ENCODE measurements at regions not wholly inside any gene's neighbourhood (a gene's known extent, or its start where the extent isn't known, plus 50 kb on each side); places are given as distances from the start of the nearest gene placed in this dataset.

- H3K4me1 ChIP-seq, result no peaks in the 10 kb centered on the region
- no peak overlapping the region for H3K4me3 ChIP-seq
- H3K4me2 ChIP-seq, result no peak overlapping the region
- no peak for FAIRE-seq
- no peak for ATAC-seq
- 65% methylated on average over 24 of the region's 31 CpGs for WGBS (ENCODE audit: missing lambda C conversion rate)
- CTCF ChIA-PET, result no interaction called here
- no peak overlapping the region for H3K27ac ChIP-seq
- TF ChIP-seq RNF2 (IDR thresholded peaks at IDR 0.05; ENCODE audit: borderline replicate concordance, low read depth), result no peak
- POLR2A ChIA-PET, result no interaction called here
- DNase-seq (ENCODE audit: low read depth in 1 of 2, low spot score in 1 of 2), result no peak
- H3K9me3 ChIP-seq, result no peaks in the 10 kb centered on the region
Observed at GRCh38 chr6:167720456-167721285, 106.0 kb upstream of the AFDN start.

- H3K4me2 ChIP-seq, result no peak overlapping the region
- no peaks in the 10 kb centered on the region for H3K4me1 ChIP-seq
- ChIA-PET POLR2A (no interaction called here), CTCF (no interaction called here)
- TF ChIP-seq CHD4 (IDR thresholded peaks at IDR 0.05; ENCODE audit: borderline replicate concordance), result no peak
- TF ChIP-seq RCOR1 (IDR thresholded peaks at IDR 0.05; ENCODE audit: low read depth, low read length), result no peak
- TF ChIP-seq TP53 (CRISPR knock-in tag; IDR thresholded peaks at IDR 0.05), result no peak
- TF ChIP-seq RFX5 (IDR thresholded peaks at IDR 0.05), result no peak
- no peak for TF ChIP-seq JUN (IDR thresholded peaks at IDR 0.05)
- no peak for TF ChIP-seq ZSCAN20 (CRISPR knock-in tag; IDR thresholded peaks at IDR 0.05)
- H3K27ac ChIP-seq, result no peak overlapping the region
- DNase-seq (ENCODE audit: low read depth in 1 of 2, low spot score in 1 of 2) (no peak), FAIRE-seq (no peak), ATAC-seq (no peak)
- 45% methylated on average over 6 of the region's 10 CpGs for WGBS (ENCODE audit: missing lambda C conversion rate)
- H3K4me3 ChIP-seq, result no peak overlapping the region
- no peaks in the 10 kb centered on the region for H3K9me3 ChIP-seq
Observed at GRCh38 chr6:167721291-167721690, 105.4 kb upstream of the AFDN start.

DNA sequence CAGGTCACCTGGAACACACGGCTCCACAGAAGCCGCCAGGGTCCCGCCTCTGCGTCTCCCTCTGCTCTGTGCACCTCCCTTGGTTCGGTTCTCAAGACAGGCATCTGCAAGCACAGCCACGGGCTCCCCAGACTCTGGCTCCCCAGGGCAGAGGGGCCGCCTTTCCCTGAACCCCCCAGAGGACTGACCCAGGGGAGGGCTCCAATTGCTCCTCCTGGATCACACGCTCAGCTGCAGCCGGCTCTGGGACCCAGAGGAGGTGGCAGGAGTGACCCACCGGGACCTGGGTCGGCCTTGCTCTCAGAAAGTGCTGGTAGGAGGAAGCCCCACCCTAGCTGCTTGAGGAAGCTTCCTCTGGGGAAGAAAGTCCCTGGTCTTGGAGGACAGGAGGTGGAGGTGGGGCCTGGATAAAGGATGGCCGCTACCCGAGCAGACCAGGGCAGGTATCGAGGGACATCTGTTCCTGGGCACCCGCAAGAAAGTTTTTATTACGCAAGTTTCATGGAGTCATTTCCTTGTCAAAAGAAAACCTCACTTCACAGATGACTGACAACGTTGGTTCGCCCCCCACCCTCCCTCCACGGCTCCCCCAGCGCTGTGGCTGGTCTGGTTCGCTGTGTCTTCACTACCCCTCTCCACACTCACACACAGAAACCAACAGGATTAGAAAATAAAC is 103.9 kb upstream of the AFDN start:
- no peak for FAIRE-seq
- CTCF ChIA-PET, result no interaction called here
- no peak overlapping the region for H3K4me2 ChIP-seq
- TF ChIP-seq HEYL (CRISPR knock-in tag; IDR thresholded peaks at IDR 0.05), result no peak
- no peak for TF ChIP-seq PHF8 (IDR thresholded peaks at IDR 0.05; ENCODE audit: borderline replicate concordance, low read depth)
- TF ChIP-seq MAZ (IDR thresholded peaks at IDR 0.05; ENCODE audit: borderline replicate concordance, low read depth, low read length), result no peak
- no peak for TF ChIP-seq FOXS1 (CRISPR knock-in tag; IDR thresholded peaks at IDR 0.05)
- TF ChIP-seq KDM1A (IDR thresholded peaks at IDR 0.05; ENCODE audit: low read depth), result no peak
- TF ChIP-seq CHD4 (IDR thresholded peaks at IDR 0.05; ENCODE audit: borderline replicate concordance), result no peak
- TF ChIP-seq JUN (IDR thresholded peaks at IDR 0.05), result no peak
- no peak for TF ChIP-seq FOSL2 (IDR thresholded peaks at IDR 0.05)
- TF ChIP-seq FOSL2 (CRISPR knock-in tag; IDR thresholded peaks at IDR 0.05), result no peak
- POLR2A ChIA-PET, result no interaction called here
- no peak overlapping the region for H3K27ac ChIP-seq
- no peak for ATAC-seq
- DNase-seq (ENCODE audit: low read depth in 1 of 2, low spot score in 1 of 2), result no peak
- 31% methylated on average over 17 of the region's 21 CpGs for WGBS (ENCODE audit: missing lambda C conversion rate)
- no peaks in the 10 kb centered on the region for H3K9me3 ChIP-seq
- H3K4me1 ChIP-seq, result no peaks in the 10 kb centered on the region
- no peak overlapping the region for H3K4me3 ChIP-seq

- Histone ChIP-seq H3K27ac (no peak overlapping the region), H3K4me1 (no peaks in the 10 kb centered on the region), H3K4me3 (no peak overlapping the region), H3K4me2 (no peak overlapping the region), H3K9me3 (no peaks in the 10 kb centered on the region)
- no peak for DNase-seq (ENCODE audit: low read depth in 1 of 2, low spot score in 1 of 2)
- no peak for ATAC-seq
- TF ChIP-seq, protein P1, sequence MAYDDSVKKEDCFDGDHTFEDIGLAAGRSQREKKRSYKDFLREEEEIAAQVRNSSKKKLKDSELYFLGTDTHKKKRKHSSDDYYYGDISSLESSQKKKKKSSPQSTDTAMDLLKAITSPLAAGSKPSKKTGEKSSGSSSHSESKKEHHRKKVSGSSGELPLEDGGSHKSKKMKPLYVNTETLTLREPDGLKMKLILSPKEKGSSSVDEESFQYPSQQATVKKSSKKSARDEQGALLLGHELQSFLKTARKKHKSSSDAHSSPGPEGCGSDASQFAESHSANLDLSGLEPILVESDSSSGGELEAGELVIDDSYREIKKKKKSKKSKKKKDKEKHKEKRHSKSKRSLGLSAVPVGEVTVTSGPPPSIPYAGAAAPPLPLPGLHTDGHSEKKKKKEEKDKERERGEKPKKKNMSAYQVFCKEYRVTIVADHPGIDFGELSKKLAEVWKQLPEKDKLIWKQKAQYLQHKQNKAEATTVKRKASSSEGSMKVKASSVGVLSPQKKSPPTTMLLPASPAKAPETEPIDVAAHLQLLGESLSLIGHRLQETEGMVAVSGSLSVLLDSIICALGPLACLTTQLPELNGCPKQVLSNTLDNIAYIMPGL (CRISPR knock-in tag; IDR thresholded peaks at IDR 0.05; ENCODE audit: borderline replicate concordance), result no peak
- TF ChIP-seq ZSCAN20 (CRISPR knock-in tag; IDR thresholded peaks at IDR 0.05) (no peak), MYC (IDR thresholded peaks at IDR 0.05; ENCODE audit: borderline replicate concordance, low read length) (no peak), RFX5 (IDR thresholded peaks at IDR 0.05) (no peak), HOXB13 (CRISPR knock-in tag; IDR thresholded peaks at IDR 0.05; ENCODE audit: low read depth) (no peak), GATA3 (IDR thresholded peaks at IDR 0.05; ENCODE audit: borderline replicate concordance) (no peak), CHD4 (IDR thresholded peaks at IDR 0.05; ENCODE audit: borderline replicate concordance) (no peak), KDM5A (IDR thresholded peaks at IDR 0.05) (no peak)
- TF ChIP-seq, protein P2, sequence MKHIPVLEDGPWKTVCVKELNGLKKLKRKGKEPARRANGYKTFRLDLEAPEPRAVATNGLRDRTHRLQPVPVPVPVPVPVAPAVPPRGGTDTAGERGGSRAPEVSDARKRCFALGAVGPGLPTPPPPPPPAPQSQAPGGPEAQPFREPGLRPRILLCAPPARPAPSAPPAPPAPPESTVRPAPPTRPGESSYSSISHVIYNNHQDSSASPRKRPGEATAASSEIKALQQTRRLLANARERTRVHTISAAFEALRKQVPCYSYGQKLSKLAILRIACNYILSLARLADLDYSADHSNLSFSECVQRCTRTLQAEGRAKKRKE (CRISPR knock-in tag; IDR thresholded peaks at IDR 0.05; ENCODE audit: low read depth), result no peak
- no peak for FAIRE-seq
- CTCF ChIA-PET, result no interaction called here
- WGBS (ENCODE audit: missing lambda C conversion rate), result 57% methylated on average over 8 of the region's 8 CpGs
- POLR2A ChIA-PET, result no interaction called here
Observed at GRCh38 chr6:167726043-167726621, 100.6 kb upstream of the AFDN start.
